ENCODE measurements at regions not wholly inside any gene's neighbourhood (a gene's known extent, or its start where the extent isn't known, plus 50 kb on each side); places are given as distances from the start of the nearest gene placed in this dataset.

GRCh38 chr13:42466609-42467008 is 107.3 kb upstream of the TNFSF11 start:
- TF ChIP-seq FOXM1 (IDR thresholded peaks at IDR 0.05; ENCODE audit: borderline replicate concordance) (no peak), CTBP1 (IDR thresholded peaks at IDR 0.05; ENCODE audit: borderline replicate concordance) (no peak)

Measured in HEK293T (cell line).